GM18519 (cell line): ENCODE measurements at regions not wholly inside any gene's neighbourhood (a gene's known extent, or its start where the extent isn't known, plus 50 kb on each side); places are given as distances from the start of the nearest gene placed in this dataset.
"Not testable (repeated sequence)": the region's sequence is repeated elsewhere in the genome, so short reads cannot be mapped to it uniquely, and the experiment has no call there.

Source experiments
- ATAC-seq: cut with Tn5 transposase; IDR thresholded peaks from one replicate; pipeline ENCODE4 v1.9.1; 2021; ENCODE audit warnings: mild to moderate bottlenecking, moderate library complexity; ENCODE audit not compliant: unreplicated experiment, low FRiP score

- no peak for ATAC-seq
Observed at GRCh38 chr14:37834275-37834674, 238.8 kb downstream of the TTC6 start.

GRCh38 chr14:37838778-37839177 is 243.3 kb downstream of the TTC6 start:
- ATAC-seq, result not testable (repeated sequence)

DNA sequence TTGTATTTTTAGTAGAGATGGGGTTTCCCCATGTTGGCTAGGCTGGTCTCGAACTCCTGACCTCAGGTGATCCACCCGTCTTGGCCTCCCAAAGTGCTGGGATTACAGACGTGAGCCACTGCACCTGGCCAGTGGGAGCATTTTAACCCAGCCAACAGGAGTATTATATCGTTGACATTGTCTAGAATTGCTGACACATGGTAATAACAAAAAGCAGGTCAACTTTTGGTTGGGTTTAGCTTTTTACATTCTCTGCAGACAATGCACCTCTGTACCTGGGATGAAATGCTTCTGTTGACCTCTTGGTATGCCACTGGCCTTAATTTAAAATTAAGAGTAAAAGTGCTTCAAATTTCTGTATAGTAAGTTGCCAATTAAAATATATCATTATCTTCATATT is 245.6 kb downstream of the TTC6 start:
- not testable (repeated sequence) for ATAC-seq

GRCh38 chr14:37842106-37842505 is 246.7 kb downstream of the TTC6 start:
- no peak for ATAC-seq

- ATAC-seq, result no peak
Observed at GRCh38 chr14:37843954-37844607, 248.7 kb downstream of the TTC6 start.

GRCh38 chr14:37844614-37845013 is 249.2 kb downstream of the TTC6 start:
- ATAC-seq, result no peak

DNA sequence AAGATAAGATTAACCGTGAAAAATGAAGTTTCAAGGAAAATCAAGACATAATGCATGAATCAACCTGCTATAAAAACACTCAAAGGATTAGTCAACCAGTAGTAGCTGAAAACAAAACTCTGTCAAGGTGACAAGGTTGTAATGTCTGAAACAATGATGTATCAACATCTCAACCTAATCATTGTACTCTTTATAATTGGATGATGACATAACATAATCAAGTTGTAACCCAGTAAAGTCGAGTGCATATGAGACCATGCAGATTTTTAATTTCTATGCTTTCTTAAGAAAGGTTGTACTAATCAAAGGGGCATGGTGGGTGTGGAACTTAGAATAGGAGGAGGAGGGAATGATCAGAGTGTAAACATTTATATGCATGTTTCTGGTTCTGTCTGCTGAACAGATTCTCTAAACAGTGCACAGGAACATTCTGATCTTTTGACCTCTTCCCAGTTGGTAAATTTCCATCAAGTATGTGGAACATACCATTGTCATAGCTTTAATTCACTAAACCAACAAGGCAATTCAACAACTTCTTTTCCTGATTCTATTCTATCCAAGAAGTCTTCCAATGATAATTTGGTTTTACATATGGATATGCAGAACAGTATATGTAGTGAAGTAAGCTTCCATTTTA is 253.7 kb downstream of the TTC6 start:
- no peak for ATAC-seq

- no peak for ATAC-seq
Observed at GRCh38 chr14:37851054-37851453, 255.6 kb downstream of the TTC6 start.

GRCh38 chr14:37855871-37856270 is 260.4 kb downstream of the TTC6 start:
- ATAC-seq, result no peak

GRCh38 chr14:37857774-37858266 is 262.4 kb downstream of the TTC6 start:
- no peak for ATAC-seq

GRCh38 chr14:37858733-37859132 is 263.3 kb downstream of the TTC6 start:
- ATAC-seq, result no peak

- no peak for ATAC-seq
Observed at GRCh38 chr14:37859177-37859576, 263.7 kb downstream of the TTC6 start.

DNA sequence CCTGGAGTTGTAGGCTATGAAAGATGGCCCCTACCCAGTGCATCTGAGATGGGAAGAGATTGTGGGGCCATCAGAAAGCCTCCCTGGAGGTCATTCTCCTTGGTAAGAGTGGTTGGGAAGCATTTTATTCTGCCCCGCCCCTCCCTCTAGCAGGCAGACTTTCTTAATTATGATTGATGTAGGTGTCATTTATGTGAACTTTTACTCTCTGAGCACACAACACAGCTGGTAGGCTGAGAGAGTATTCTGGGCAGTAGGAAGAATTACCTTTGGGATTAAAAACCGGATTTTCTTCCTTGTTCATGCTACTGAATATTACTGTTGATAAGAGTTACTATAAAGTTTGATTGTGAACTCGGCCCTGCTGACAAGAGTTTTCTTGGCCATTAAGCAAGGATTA is 266.8 kb downstream of the TTC6 start:
- ATAC-seq, result no peak

DNA sequence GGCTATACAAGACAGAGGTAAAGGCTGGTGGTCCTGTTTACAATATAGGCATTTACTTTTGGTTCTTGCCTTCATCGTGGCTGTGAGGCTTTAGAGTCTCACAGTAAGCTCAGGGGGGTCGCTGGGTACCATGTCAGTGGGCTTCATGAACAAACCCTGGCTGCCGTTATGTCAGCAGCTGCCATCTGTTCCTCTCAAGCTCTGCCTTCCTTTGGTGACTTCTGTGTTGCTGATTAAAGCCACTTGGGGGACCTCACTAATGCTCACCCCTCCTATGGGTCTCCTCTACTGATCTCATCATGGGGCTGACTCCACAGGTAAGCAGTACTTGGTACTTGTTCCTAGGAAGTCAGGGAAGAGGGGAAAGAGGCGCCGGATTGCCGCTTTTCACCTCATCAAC is 268.7 kb downstream of the TTC6 start:
- ATAC-seq, result no peak

GRCh38 chr14:37864861-37865718 is 269.7 kb downstream of the TTC6 start:
- ATAC-seq, result no peak

GRCh38 chr14:37865719-37866549 is 270.5 kb downstream of the TTC6 start:
- no peak for ATAC-seq

GRCh38 chr14:37869633-37870032 is 274.2 kb downstream of the TTC6 start:
- no peak for ATAC-seq

GRCh38 chr14:37870170-37870569 is 274.7 kb downstream of the TTC6 start:
- no peak for ATAC-seq

DNA sequence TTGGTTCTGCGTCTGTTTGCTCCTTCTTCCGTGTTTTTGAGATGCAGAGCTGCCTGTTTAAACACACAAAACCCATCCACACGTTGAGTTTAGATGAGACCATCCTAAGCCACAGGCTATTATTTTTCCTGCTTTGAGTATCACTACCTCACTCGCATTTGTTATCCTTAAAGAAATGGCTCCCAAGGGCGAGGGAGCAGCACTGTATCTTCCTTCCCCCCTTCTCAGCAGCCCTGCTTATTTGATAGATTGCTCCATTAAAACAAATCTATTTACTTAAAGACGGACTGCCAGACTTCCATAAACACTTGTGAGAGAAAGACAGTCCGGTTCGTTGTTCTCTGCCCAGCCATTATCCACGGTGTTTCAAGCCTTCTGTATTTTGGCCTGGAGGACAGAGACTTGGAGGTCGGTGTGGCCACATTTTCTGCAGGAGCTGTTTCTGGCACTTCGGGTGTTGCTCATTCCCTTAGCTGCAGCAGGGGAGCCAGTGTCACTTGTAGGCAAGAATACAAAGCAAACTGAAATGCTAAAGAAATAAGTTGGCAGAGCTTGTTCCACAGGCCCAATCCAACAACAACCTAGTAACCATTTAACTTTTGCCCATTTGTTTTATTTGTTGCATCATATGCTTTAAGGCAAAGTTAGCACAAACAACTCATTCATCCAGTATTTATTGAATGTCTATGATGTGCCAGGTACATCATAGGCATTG is 275.4 kb downstream of the TTC6 start:
- ATAC-seq, result no peak

- ATAC-seq, result not testable (repeated sequence)
Observed at GRCh38 chr14:37874065-37874428, 278.6 kb downstream of the TTC6 start.
